ENCODE measurements at regions not wholly inside any gene's neighbourhood (a gene's known extent, or its start where the extent isn't known, plus 50 kb on each side); places are given as distances from the start of the nearest gene placed in this dataset.
"Not testable (repeated sequence)": the region's sequence is repeated elsewhere in the genome, so short reads cannot be mapped to it uniquely, and the experiment has no call there.

DNA sequence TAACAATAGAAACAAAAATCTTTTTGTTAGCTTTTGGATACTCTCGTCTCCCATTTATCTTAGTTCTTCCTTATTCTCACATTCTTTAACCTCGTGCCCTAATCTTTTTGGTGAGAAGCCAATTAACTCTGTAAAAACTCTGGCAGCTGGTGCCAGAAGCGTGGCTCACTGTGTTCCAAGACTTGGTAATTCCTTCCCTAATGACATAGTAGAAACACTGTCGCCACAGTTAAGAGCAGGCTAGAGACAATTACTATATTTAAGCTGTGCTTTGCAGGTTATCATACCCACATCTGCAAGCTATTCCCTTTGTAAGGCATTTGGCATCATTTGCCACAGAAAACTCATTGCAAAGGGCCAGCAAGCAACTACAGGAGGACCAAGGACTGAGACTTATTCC lies 160.9 kb upstream of the PIK3R1 start:
- Histone ChIP-seq H3K4me1 (peaks cover 0 to 3% (median 0%) of the 10 kb centered on the region in 4 donors), H3K36me3 (no peaks in the 10 kb centered on the region), H3K4me3 (no peak overlapping the region), H3K27ac (no peak overlapping the region), H3K9me3 (no peaks in the 10 kb centered on the region), H3K27me3 (no peaks in the 10 kb centered on the region)
- intact Hi-C loops (cut with DNase I; ENCODE audit: low total_unique reads), result no loop called here
- no peak for TF ChIP-seq CTCF (IDR thresholded peaks at IDR 0.05)
- no peak for DNase-seq

DNA sequence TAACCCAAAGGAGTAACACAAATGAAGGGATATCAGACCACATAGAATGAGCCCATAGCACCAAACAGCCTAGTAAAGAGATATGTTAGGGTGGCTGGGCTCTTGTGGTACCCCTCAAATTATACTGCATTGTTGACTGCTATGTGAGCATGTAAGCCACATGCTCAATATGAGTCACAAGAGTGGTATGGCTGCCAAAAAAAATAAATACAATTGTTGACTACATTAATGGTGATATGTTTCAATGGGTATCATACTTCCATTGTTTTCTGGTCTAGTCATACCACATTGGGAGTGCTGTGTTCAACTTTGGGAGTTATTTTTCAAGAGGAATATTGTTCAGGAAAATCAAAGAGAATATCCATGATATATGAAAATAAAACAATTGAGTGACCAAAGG lies 162.4 kb upstream of the PIK3R1 start:
- Histone ChIP-seq H3K27ac (no peak overlapping the region), H3K9me3 (no peaks in the 10 kb centered on the region), H3K36me3 (no peaks in the 10 kb centered on the region), H3K4me1 (peaks cover 0 to 3% (median 0%) of the 10 kb centered on the region in 4 donors), H3K4me3 (no peak overlapping the region), H3K27me3 (no peaks in the 10 kb centered on the region)
- TF ChIP-seq CTCF (IDR thresholded peaks at IDR 0.05), result no peak
- intact Hi-C loops (cut with DNase I; ENCODE audit: low total_unique reads), result no loop called here
- DNase-seq, result no peak

GRCh38 chr5:68049053-68049713 lies 166.4 kb upstream of the PIK3R1 start:
- Histone ChIP-seq H3K27ac (no peak overlapping the region), H3K4me1 (peaks cover 0 to 7% (median 2%) of the 10 kb centered on the region in 4 donors), H3K9me3 (no peaks in the 10 kb centered on the region), H3K36me3 (no peaks in the 10 kb centered on the region), H3K27me3 (no peaks in the 10 kb centered on the region), H3K4me3 (no peak overlapping the region)
- intact Hi-C loops (cut with DNase I; ENCODE audit: low total_unique reads), result no loop called here
- no peak for TF ChIP-seq CTCF (IDR thresholded peaks at IDR 0.05)
- no peak for DNase-seq

DNA sequence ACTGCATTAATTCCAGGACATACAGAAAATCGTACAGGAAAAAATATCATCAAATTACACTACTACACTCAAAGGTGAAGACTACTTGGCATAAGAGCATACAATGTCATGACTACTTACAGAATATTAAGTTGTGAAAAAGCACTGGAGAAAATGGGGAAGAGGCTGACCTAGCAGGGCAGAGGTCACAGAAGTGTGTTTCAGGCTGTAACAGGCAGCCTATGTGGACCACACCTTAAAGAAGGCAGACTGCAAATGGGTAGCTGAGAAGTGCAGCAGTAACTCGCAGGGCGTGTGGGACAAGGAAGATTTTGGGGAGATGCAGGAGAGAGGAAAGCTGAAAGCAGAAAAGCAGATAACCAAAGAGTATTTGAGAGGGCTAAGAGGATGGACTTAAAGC lies 167.0 kb upstream of the PIK3R1 start:
- H3K27ac ChIP-seq, result no peak overlapping the region
- peaks cover 0 to 7% (median 2%) of the 10 kb centered on the region in 4 donors for H3K4me1 ChIP-seq
- DNase-seq, result no peak
- no peaks in the 10 kb centered on the region for H3K9me3 ChIP-seq
- no peaks in the 10 kb centered on the region for H3K36me3 ChIP-seq
- H3K4me3 ChIP-seq, result no peak overlapping the region
- no peaks in the 10 kb centered on the region for H3K27me3 ChIP-seq
- intact Hi-C loops (cut with DNase I; ENCODE audit: low total_unique reads), result no loop called here
- no peak for TF ChIP-seq CTCF (IDR thresholded peaks at IDR 0.05)

GRCh38 chr5:68048054-68048453 lies 167.5 kb upstream of the PIK3R1 start:
- H3K4me1 ChIP-seq; H3K27ac ChIP-seq; intact Hi-C loops (cut with DNase I; ENCODE audit: low total_unique reads); H3K36me3 ChIP-seq; H3K9me3 ChIP-seq; DNase-seq; H3K4me3 ChIP-seq; H3K27me3 ChIP-seq: not testable (repeated sequence)

DNA sequence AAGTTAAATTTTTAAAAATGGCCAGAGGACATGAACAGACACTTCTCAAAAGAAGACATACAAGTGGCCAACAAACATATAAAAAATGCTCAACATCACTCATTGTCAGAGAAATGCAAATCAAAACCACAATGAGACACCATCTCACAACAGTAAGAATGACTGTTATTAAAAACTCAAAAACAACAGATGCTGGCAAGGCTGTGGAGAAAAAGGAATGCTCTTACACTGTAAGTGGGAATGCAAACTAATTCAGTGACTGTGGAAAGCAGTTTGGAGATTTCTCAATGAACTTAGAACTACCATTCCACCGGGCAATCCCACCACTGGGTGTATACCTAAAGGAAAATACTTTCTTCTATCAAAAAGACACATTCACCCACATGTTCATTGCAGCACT lies 168.5 kb upstream of the PIK3R1 start:
- H3K9me3 ChIP-seq, result no peaks in the 10 kb centered on the region
- TF ChIP-seq CTCF (IDR thresholded peaks at IDR 0.05), result no peak
- H3K36me3 ChIP-seq, result no peaks in the 10 kb centered on the region
- H3K27me3 ChIP-seq, result no peaks in the 10 kb centered on the region
- peak overlapping the region; percentile 51 to 56 for H3K27ac ChIP-seq
- DNase-seq, result no peak
- intact Hi-C loops (cut with DNase I; ENCODE audit: low total_unique reads), result no loop called here
- peaks cover 0 to 7% (median 2%) of the 10 kb centered on the region in 4 donors for H3K4me1 ChIP-seq
- H3K4me3 ChIP-seq, result no peak overlapping the region

All from tibial artery (tissue), 4 donors.